ENCODE measurements at regions not wholly inside any gene's neighbourhood (a gene's known extent, or its start where the extent isn't known, plus 50 kb on each side); places are given as distances from the start of the nearest gene placed in this dataset.

DNA sequence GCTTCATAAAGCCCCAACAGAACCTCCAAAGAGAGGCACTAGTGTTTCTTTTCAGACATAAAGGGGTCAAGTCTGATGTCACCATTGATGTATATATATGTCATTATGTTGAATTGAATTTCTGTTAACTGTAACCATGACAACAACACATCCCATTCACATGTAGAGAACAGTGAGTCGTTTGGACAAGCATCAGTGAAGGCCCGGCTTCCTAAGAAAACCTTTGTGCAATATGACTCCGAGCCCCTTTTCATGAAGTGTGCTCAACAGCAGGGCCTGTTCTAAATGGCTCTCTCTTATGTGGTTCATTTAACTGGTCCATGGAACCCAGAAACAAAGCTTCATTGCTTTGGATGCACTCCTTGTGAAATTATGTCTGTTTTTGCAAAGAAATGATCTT, 67.2 kb upstream of the UBL3 start:
- TF ChIP-seq, protein P1, sequence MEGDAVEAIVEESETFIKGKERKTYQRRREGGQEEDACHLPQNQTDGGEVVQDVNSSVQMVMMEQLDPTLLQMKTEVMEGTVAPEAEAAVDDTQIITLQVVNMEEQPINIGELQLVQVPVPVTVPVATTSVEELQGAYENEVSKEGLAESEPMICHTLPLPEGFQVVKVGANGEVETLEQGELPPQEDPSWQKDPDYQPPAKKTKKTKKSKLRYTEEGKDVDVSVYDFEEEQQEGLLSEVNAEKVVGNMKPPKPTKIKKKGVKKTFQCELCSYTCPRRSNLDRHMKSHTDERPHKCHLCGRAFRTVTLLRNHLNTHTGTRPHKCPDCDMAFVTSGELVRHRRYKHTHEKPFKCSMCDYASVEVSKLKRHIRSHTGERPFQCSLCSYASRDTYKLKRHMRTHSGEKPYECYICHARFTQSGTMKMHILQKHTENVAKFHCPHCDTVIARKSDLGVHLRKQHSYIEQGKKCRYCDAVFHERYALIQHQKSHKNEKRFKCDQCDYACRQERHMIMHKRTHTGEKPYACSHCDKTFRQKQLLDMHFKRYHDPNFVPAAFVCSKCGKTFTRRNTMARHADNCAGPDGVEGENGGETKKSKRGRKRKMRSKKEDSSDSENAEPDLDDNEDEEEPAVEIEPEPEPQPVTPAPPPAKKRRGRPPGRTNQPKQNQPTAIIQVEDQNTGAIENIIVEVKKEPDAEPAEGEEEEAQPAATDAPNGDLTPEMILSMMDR (IDR thresholded peaks at IDR 0.05; ENCODE audit: low read depth, low read length, missing input control) = no peak
- no peak for TF ChIP-seq SP1 (IDR thresholded peaks at IDR 0.05)
- TF ChIP-seq, protein P2, sequence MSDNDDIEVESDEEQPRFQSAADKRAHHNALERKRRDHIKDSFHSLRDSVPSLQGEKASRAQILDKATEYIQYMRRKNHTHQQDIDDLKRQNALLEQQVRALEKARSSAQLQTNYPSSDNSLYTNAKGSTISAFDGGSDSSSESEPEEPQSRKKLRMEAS (IDR thresholded peaks at IDR 0.05) = no peak
- TF ChIP-seq, protein P3, sequence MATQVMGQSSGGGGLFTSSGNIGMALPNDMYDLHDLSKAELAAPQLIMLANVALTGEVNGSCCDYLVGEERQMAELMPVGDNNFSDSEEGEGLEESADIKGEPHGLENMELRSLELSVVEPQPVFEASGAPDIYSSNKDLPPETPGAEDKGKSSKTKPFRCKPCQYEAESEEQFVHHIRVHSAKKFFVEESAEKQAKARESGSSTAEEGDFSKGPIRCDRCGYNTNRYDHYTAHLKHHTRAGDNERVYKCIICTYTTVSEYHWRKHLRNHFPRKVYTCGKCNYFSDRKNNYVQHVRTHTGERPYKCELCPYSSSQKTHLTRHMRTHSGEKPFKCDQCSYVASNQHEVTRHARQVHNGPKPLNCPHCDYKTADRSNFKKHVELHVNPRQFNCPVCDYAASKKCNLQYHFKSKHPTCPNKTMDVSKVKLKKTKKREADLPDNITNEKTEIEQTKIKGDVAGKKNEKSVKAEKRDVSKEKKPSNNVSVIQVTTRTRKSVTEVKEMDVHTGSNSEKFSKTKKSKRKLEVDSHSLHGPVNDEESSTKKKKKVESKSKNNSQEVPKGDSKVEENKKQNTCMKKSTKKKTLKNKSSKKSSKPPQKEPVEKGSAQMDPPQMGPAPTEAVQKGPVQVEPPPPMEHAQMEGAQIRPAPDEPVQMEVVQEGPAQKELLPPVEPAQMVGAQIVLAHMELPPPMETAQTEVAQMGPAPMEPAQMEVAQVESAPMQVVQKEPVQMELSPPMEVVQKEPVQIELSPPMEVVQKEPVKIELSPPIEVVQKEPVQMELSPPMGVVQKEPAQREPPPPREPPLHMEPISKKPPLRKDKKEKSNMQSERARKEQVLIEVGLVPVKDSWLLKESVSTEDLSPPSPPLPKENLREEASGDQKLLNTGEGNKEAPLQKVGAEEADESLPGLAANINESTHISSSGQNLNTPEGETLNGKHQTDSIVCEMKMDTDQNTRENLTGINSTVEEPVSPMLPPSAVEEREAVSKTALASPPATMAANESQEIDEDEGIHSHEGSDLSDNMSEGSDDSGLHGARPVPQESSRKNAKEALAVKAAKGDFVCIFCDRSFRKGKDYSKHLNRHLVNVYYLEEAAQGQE (IDR thresholded peaks at IDR 0.05) = no peak

Data from liver (tissue), 3 donors.